DOHH2 (cell line): ENCODE measurements at regions not wholly inside any gene's neighbourhood (a gene's known extent, or its start where the extent isn't known, plus 50 kb on each side); places are given as distances from the start of the nearest gene placed in this dataset.
"Not testable (repeated sequence)": the region's sequence is repeated elsewhere in the genome, so short reads cannot be mapped to it uniquely, and the experiment has no call there.

ENCODE experiments used
- CTCF ChIP-seq: fragments of 200-600 bp; sonication (generic); IDR thresholded peaks from one replicate; pipeline ENCODE4 v1.5.1; 2014; ENCODE audit warnings: antibody characterized with exemption, mild to moderate bottlenecking, low read depth, low read length; ENCODE audit not compliant: poor library complexity, severe bottlenecking
- EZH2phosphoT487 ChIP-seq: fragments of 200-600 bp; sonication (generic); IDR thresholded peaks from 2 replicates; pipeline ENCODE4 v1.6.1; 2017; ENCODE audit warnings: borderline replicate concordance, mild to moderate bottlenecking, antibody characterized with exemption, low read length, moderate library complexity, mixed read lengths

- not testable (repeated sequence) for TF ChIP-seq CTCF, EZH2phosphoT487
These were observed 272.3 kb upstream of the ECI2 start for GRCh38 chr6:4407710-4408109.
